ENCODE measurements at regions not wholly inside any gene's neighbourhood (a gene's known extent, or its start where the extent isn't known, plus 50 kb on each side); places are given as distances from the start of the nearest gene placed in this dataset.

GRCh38 chr2:14235667-14236066, 396.9 kb upstream of the LRATD1 start:
- DNase-seq = no peak

DNA sequence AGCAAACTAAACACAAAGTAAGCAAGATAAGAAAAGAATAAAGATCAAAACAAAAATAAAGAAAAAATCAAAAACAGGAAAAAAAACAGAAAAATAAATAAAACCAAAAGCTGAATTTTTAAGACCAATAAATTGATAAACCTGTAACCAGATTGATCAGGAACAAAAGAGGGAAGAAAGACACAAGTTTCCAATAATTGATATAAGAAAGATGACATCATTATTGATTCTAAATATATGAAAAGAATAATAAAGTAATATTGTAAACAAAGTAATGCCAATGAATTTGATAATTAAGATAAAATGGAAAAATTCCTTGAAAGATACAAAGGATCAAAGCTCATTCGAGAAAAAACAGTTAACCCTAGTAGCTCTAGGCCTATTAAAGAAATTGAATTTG, 394.6 kb upstream of the LRATD1 start:
- DNase-seq = no peak

GRCh38 chr2:14239605-14240004, 392.9 kb upstream of the LRATD1 start:
- DNase-seq = no peak

GRCh38 chr2:14240868-14241267, 391.6 kb upstream of the LRATD1 start:
- no peak for DNase-seq

DNA sequence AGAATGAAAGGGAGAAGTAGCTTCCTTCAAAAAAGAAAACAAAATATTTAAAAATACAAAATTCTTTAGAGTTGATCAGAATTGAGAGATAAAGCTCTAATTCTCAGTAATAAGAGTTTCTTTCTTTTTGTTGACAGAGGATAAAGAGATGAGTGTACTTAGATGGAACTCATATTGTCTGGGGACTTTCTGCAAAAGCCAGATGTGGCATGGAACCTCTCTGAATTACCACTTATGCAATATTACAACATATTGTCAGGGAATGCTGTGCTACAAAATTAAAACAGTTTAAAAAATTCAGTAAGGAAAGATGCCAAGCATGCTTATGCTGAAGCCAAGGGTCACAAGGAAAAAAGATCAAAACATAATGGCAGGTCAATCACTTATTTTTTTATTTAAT, 386.6 kb upstream of the LRATD1 start:
- DNase-seq = no peak

GRCh38 chr2:14255135-14255820, 377.2 kb upstream of the LRATD1 start:
- no peak for DNase-seq

DNA sequence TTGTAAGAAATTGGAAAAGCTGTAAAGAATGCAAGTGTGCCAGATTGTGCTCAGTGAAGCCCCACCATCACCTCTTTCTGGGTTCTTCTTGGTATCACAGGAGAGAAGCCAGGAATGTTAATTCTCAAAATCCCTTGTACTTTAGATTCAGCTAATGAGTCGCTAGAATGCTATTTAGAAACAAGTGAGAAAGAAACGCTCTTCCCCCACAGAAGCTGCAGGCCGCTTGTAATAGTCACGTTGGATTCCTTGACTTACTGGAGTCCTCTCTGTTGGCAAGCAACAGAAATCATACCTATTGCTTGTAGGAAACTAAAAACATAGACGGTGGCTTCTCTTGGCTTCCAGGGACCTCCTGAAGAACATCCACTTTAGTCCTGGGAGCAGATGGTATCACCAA, 375.6 kb upstream of the LRATD1 start:
- no peak for DNase-seq

- DNase-seq = no peak
These were observed 374.6 kb upstream of the LRATD1 start for GRCh38 chr2:14257801-14258507.

GRCh38 chr2:14261771-14262170, 370.7 kb upstream of the LRATD1 start:
- DNase-seq = no peak

DNA sequence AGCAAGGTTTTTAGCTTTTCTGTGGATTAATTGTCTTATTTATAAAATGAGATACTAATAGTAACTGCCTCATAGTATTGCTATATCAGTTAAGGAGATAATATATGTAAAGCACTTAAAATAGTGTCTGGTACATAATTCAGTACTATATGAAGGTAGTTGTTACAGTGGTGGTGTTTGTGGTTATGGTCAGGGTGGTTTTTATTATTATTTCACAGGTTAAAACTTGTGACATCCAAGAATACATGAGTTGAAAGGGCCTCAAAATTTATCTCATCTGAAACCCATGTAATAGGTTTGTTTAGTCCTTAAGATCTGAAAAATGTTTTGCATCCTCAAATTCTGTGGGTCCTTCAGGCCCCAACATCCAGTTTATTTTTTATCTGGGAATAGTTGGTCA, 369.5 kb upstream of the LRATD1 start:
- no peak for DNase-seq

DNA sequence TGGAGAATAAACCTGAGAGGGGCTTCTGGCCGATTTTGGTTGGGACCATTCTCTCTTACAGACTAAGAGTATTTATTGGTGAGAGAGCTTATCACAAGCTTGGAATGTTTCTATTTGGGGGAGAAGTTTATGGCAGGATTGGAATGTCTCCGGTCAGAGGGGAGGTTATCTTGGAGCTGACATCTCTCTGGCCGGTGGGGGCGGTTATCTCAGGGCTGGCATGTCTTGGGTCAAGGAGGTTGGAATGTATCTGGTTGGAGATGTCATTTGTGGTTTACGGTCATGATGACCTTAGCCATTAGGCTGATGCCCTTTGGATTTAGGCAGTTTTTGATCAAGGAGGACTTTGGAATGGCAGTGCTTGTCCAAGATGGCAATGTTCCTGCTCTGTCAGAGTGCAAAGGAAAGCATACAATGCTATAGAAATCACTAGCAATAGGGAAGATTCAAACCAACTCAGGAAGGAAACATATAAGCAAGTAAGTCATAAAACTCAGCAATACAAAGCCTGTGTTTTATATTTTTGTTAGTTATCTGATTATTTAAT, 362.4 kb upstream of the LRATD1 start:
- no peak for DNase-seq

- DNase-seq = no peak
These were observed 360.0 kb upstream of the LRATD1 start for GRCh38 chr2:14272396-14273075.

GRCh38 chr2:14273650-14274049, 358.9 kb upstream of the LRATD1 start:
- DNase-seq = no peak

GRCh38 chr2:14284244-14284643, 348.3 kb upstream of the LRATD1 start:
- DNase-seq = no peak

DNA sequence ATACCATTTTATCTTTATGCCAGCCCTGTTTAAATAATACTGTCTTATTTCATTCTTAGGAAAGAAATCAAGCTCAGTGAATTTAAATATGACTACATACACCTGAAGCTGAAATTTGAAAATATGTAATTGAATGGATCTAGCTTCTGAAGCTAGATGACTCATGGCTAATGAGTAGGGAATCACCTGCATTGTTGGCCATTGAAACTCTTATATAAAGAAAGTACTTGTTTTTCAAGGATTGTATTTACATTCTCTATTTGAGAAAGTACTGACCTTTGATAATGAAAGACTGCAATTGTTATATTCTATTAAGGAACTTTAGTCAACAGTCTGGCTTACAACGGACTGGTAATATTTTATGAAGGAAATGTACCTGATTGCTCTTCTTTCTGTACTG, 346.7 kb upstream of the LRATD1 start:
- DNase-seq = no peak

GRCh38 chr2:14288016-14288415, 344.5 kb upstream of the LRATD1 start:
- no peak for DNase-seq

DNA sequence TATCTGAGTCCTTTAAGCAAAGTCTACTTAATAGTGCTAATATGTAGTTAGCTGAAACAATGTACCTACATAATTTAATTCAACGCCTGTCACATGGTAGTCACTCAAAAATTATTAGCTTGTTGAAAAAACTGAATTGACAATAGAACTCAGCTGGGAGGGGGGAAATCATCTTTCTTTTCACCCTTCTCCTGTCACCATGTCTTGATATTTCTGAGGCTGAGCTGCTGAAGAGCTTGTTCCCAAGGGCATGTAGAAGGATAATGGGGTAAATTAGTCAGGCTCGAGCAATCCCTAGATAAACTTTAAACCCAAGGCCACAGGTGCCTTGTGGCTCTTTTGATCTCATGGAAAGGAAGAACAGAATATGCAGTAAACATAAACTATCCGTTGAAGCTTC, 339.6 kb upstream of the LRATD1 start:
- DNase-seq = no peak

GRCh38 chr2:14297340-14297739, 335.2 kb upstream of the LRATD1 start:
- no peak for DNase-seq

GRCh38 chr2:14297906-14298305, 334.6 kb upstream of the LRATD1 start:
- DNase-seq = no peak

DNA sequence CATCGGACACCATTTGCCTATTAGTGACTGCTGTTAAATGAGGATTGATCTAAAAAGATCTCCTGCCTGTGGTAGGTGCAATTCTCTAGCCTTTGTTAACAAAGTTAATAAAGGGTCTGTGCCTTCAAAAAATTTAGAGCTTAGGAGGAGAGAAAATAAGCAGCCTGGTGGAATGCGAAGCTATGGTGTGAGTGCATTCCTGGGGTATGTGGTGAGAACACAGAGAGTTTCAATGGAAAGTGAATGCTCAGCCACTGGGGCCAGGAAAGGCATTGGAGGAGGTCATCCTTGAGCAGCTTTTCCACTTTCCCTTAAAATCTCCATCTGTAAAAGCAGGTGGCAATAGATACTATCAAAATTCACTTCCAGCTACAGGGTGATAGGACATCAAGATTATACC, 331.2 kb upstream of the LRATD1 start:
- DNase-seq = no peak

- DNase-seq = no peak
These were observed 329.0 kb upstream of the LRATD1 start for GRCh38 chr2:14303366-14304115.

GRCh38 chr2:14304326-14304725, 328.2 kb upstream of the LRATD1 start:
- DNase-seq = no peak

GRCh38 chr2:14306268-14306861, 326.2 kb upstream of the LRATD1 start:
- no peak for DNase-seq

Measured in activated T-cell treated with anti-CD3 and anti-CD28 coated beads, Interleukin-2, amount 50 U/mL, for 1 hour (primary cell).